A549 (cell line): ENCODE measurements at regions not wholly inside any gene's neighbourhood (a gene's known extent, or its start where the extent isn't known, plus 50 kb on each side); places are given as distances from the start of the nearest gene placed in this dataset.

ENCODE experiments used
- ATAC-seq, 2 experiments: fragments of 200-7000 bp in 1 of 2; fragments of >200 bp in 1 of 2; cut with Nextera tagmentation in 1 of 2; cut with Tn5 transposase in 1 of 2; 3 replicates each; pipeline versions ENCODE4 v1.8.0 to v1.9.1; 2018 to 2020; ENCODE audit warnings: mild to moderate bottlenecking in 1 of 2, moderate library complexity in 1 of 2
- CTCF ChIA-PET: fragments of 300-600 bp; sonication (Branson Sonifier 250); formaldehyde crosslinking; extraction: SDS; loops from one replicate; lab custom pipeline; 2021; ENCODE audit warnings: antibody characterized with exemption, inconsistent platforms; lab: Yijun Ruan, JAX
- POLR2A ChIA-PET: fragments of 350-600 bp; formaldehyde crosslinking; extraction: SDS; loops from one replicate; lab custom pipeline; 2021; ENCODE audit warnings: antibody characterized with exemption, inconsistent platforms; lab: Yijun Ruan, JAX
- DNase-seq, 2 experiments: peaks; one replicate each; pipeline versions ENCODE4 v3.0.0 to v3.0.0-alpha.2; 2011 to 2016; ENCODE audit warnings: low read depth in 1 of 2, low spot score in 1 of 2
- FAIRE-seq: peaks from 2 replicates; lab custom pipeline; 2011; peaks lifted over from hg19 to GRCh38; lab: Jason Lieb, UNC
- H3K27ac ChIP-seq, 2 experiments: fragments of >200 bp; sonication (Bioruptor Twin); formaldehyde crosslinking; 3 replicates each; pipeline ENCODE4 v1.5.1; 2016 to 2017
- H3K4me1 ChIP-seq: fragments of >200 bp; sonication (Bioruptor Twin); formaldehyde crosslinking; 3 replicates; pipeline ENCODE4 v1.6.1; 2016
- H3K4me2 ChIP-seq: fragments of >200 bp; sonication (Bioruptor Twin); formaldehyde crosslinking; 3 replicates; pipeline ENCODE4 v1.6.1; 2016
- H3K4me3 ChIP-seq: fragments of >200 bp; sonication (Bioruptor Twin); formaldehyde crosslinking; 3 replicates; pipeline ENCODE4 v1.5.1; 2016
- H3K9me3 ChIP-seq: fragments of >200 bp; sonication (Bioruptor Twin); formaldehyde crosslinking; 3 replicates; pipeline ENCODE4 v1.6.1; 2016
- EP300 ChIP-seq, 2 experiments: fragments of >200 bp; sonication (Bioruptor Twin); formaldehyde crosslinking; IDR thresholded peaks; 2 replicates in 1 of 2; 3 replicates in 1 of 2; pipeline ENCODE4 v1.6.1; 2016 to 2017
- ESRRA ChIP-seq: fragments of 150-350 bp; IDR thresholded peaks from 2 replicates; pipeline ENCODE4 v1.6.1; 2014; ENCODE audit warnings: mild to moderate bottlenecking, low read length, borderline replicate concordance
- FOSL2 ChIP-seq, 2 experiments: fragments of 450-650 bp in 1 of 2; fragments of >200 bp in 1 of 2; sonication (Bioruptor Twin) in 1 of 2; formaldehyde crosslinking; IDR thresholded peaks; 2 replicates each; pipeline versions ENCODE4 v1.5.0 to v1.6.1; 2016 to 2020; ENCODE audit warnings: mild to moderate bottlenecking in 1 of 2, moderate library complexity in 1 of 2
- HDAC2 ChIP-seq: fragments of 200-600 bp; sonication (generic); IDR thresholded peaks from 2 replicates; pipeline ENCODE4 v1.6.1; 2016
- HOXA7 ChIP-seq: fragments of 250-450 bp; sonication (Bioruptor Pico); IDR thresholded peaks from 2 replicates; pipeline ENCODE4 v1.5.0; 2020; ENCODE audit warnings: mild to moderate bottlenecking, moderate library complexity
- JUNB ChIP-seq: fragments of >200 bp; sonication (Bioruptor Twin); formaldehyde crosslinking; IDR thresholded peaks from 2 replicates; pipeline ENCODE4 v1.6.1; 2016
- KDM5A ChIP-seq: fragments of 200-600 bp; sonication (generic); IDR thresholded peaks from 2 replicates; pipeline ENCODE4 v1.6.1; 2016; ENCODE audit warnings: antibody characterized with exemption, mild to moderate bottlenecking
- MAFK ChIP-seq: fragments of 450-650 bp; IDR thresholded peaks from 2 replicates; pipeline ENCODE4 v1.6.1; 2014; ENCODE audit not compliant: partially characterized antibody
- MAZ ChIP-seq: fragments of 150-350 bp; IDR thresholded peaks from 2 replicates; pipeline ENCODE4 v1.6.1; 2014; ENCODE audit warnings: antibody characterized with exemption, low read depth, low read length, borderline replicate concordance
- MYC ChIP-seq: IDR thresholded peaks from 2 replicates; pipeline ENCODE4 v1.6.1; 2012; ENCODE audit warnings: mild to moderate bottlenecking, inconsistent platforms, low read length, improper control_type of control experiment, borderline replicate concordance
- NFE2L2 ChIP-seq: fragments of 150-350 bp; conservative IDR thresholded peaks from 2 replicates; pipeline ENCODE4 v1.6.1; 2014; ENCODE audit warnings: low read length
- NPAS2 ChIP-seq: fragments of 250-450 bp; sonication (Bioruptor Pico); IDR thresholded peaks from 2 replicates; pipeline ENCODE4 v1.8.0; 2022; ENCODE audit warnings: mild to moderate bottlenecking, moderate library complexity, borderline replicate concordance
- PHF8 ChIP-seq: fragments of 200-600 bp; sonication (generic); IDR thresholded peaks from 2 replicates; pipeline ENCODE4 v1.6.1; 2016; ENCODE audit warnings: low read depth, mild to moderate bottlenecking, antibody characterized with exemption, moderate library complexity, borderline replicate concordance
- POLR2A ChIP-seq: IDR thresholded peaks from 2 replicates; pipeline ENCODE4 v1.6.1; 2012; ENCODE audit warnings: mild to moderate bottlenecking, low read length
- POLR2AphosphoS2 ChIP-seq: conservative IDR thresholded peaks from 2 replicates; pipeline ENCODE4 v1.6.1; 2012; ENCODE audit warnings: low read length, improper control_type of control experiment, inconsistent platforms
- RCOR1 ChIP-seq: fragments of 150-350 bp; IDR thresholded peaks from 2 replicates; pipeline ENCODE4 v1.6.1; 2014; ENCODE audit warnings: antibody characterized with exemption, low read length, low read depth
- SREBF2 ChIP-seq: fragments of 450-650 bp; IDR thresholded peaks from 2 replicates; pipeline ENCODE4 v1.6.1; 2014; ENCODE audit warnings: mild to moderate bottlenecking, moderate library complexity
- TP53 ChIP-seq: fragments of 250-450 bp; sonication (Bioruptor Pico); IDR thresholded peaks from 2 replicates; pipeline ENCODE4 v1.5.0; 2021; ENCODE audit warnings: mild to moderate bottlenecking, moderate library complexity
- ZC3H11A ChIP-seq: fragments of 450-650 bp; IDR thresholded peaks from 2 replicates; pipeline ENCODE4 v1.6.1; 2014; ENCODE audit warnings: antibody characterized with exemption, mild to moderate bottlenecking
- ZSCAN20 ChIP-seq: fragments of 250-450 bp; sonication (Bioruptor Pico); IDR thresholded peaks from 2 replicates; pipeline ENCODE4 v1.8.0; 2022; ENCODE audit warnings: mild to moderate bottlenecking, moderate library complexity
- WGBS: methylation state at CpG from one replicate; pipeline ENCODE4 v1.1.6; 2017; ENCODE audit errors: missing lambda C conversion rate; 5-methylcytosine and 5-hydroxymethylcytosine counted together
- TF ChIP-seq, protein P1 (sequence below): fragments of >200 bp; sonication (Bioruptor Twin); formaldehyde crosslinking; IDR thresholded peaks from 2 replicates; pipeline ENCODE4 v1.6.1; 2016
- TF ChIP-seq, protein P2 (sequence below): IDR thresholded peaks from 2 replicates; pipeline ENCODE4 v1.6.1; 2012

DNA sequence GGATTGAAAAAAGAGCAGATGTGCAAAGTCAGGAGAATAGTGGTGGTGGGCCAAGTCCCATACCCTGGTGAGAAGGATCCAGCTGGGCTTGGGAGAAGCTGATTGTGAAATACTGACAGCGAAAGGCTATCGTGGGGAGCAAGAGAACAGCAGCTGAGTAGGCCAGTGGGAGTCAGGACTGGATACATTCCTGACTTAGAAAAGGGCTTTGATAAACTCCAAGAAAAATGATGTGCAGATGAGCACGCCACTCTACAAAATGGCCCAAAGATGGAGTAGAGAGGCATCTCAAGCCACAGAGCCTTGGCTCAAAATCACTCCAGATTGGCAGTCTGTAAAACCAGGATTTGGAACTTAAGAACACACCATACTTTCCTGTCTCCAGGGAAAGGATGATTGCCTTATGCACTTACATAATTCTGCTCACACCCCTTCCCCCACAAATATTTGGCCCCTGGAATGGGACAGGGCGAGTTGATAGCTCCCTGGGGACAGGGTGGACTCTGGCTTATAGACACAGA is 578.7 kb downstream of the MAFB start:
- no peak for ATAC-seq
- Histone ChIP-seq H3K27ac (no peak overlapping the region), H3K4me3 (no peak overlapping the region), H3K4me1 (no peaks in the 10 kb centered on the region), H3K4me2 (no peak overlapping the region)
- no peak for TF ChIP-seq FOSL2 (IDR thresholded peaks at IDR 0.05)
- TF ChIP-seq FOSL2 (CRISPR knock-in tag; IDR thresholded peaks at IDR 0.05), result no peak
- TF ChIP-seq, protein P1, sequence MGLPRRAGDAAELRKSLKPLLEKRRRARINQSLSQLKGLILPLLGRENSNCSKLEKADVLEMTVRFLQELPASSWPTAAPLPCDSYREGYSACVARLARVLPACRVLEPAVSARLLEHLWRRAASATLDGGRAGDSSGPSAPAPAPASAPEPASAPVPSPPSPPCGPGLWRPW, result no peak
- no peak for TF ChIP-seq MAZ
- no peak for TF ChIP-seq EP300 (IDR thresholded peaks at IDR 0.05)
- no peak for TF ChIP-seq RCOR1
- no peak for TF ChIP-seq MYC
- TF ChIP-seq ZSCAN20, result no peak
- no peak for TF ChIP-seq SREBF2
- no peak for TF ChIP-seq ZC3H11A
- no peak for TF ChIP-seq HOXA7 (CRISPR knock-in tag)
- TF ChIP-seq, all 56 proteins: peak for 0
- 4% methylated on average over 4 of the region's 4 CpGs for WGBS
- ChIA-PET POLR2A (no interaction called here), CTCF (no interaction called here)
- FAIRE-seq, result no peak
- no peak for DNase-seq
- no peaks in the 10 kb centered on the region for H3K9me3 ChIP-seq

DNA sequence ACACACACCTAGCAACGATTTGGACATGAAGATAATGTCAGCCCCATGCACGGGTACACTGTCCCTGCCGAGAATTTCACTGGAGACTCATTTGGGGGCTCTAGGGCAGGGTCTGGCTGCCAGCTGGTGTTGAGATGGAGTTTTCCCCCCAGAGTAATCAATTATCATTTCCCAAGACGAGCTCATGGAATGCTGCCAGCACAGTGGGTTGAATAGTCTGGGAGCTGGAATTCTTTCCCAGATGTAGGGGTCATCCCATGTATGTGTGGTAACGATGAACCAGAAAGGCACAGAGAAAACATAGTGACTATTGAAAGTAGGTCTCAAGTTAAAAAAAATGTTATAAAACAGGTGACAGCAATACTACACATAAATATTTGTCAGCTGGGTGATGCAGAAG is 579.9 kb downstream of the MAFB start:
- TF ChIP-seq SREBF2, result no peak
- no peak for TF ChIP-seq MAFK
- no peak for TF ChIP-seq POLR2A
- no peak for TF ChIP-seq TP53 (CRISPR knock-in tag)
- TF ChIP-seq KDM5A, result no peak
- TF ChIP-seq ZSCAN20, result no peak
- no peak for TF ChIP-seq PHF8
- TF ChIP-seq NPAS2 (CRISPR knock-in tag), result no peak
- no peak for TF ChIP-seq ZC3H11A
- TF ChIP-seq POLR2AphosphoS2, result no peak
- DNase-seq (no peak), FAIRE-seq (no peak), ATAC-seq (no peak)
- H3K4me2 ChIP-seq, result no peak overlapping the region
- H3K4me1 ChIP-seq, result no peaks in the 10 kb centered on the region
- no peak overlapping the region for H3K27ac ChIP-seq
- no peaks in the 10 kb centered on the region for H3K9me3 ChIP-seq
- WGBS, result 0% methylated on average over 5 of the region's 5 CpGs
- POLR2A ChIA-PET, result no interaction called here
- H3K4me3 ChIP-seq, result no peak overlapping the region
- CTCF ChIA-PET, result no interaction called here

DNA sequence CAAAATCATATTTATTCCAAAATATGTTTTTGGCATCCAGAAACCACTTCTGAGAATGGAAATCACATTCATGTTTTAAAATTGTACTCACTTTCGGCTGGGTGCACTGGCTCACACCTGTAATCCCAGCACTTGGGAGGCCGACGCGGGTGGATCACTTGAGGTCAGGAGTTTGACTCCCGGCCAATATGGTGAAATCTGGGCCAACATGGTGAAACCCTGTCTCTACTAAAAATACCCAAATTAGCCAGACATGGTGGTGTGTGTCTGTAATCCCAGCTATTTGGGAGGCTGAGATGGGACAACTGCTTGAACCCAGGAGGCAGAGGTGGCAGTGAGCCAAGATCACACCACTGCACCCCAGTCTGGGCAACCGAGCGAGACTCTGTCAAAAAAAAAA is 580.7 kb downstream of the MAFB start:
- POLR2A ChIA-PET, result no interaction called here
- no peak for FAIRE-seq
- no peak overlapping the region for H3K27ac ChIP-seq
- ATAC-seq, result no peak
- DNase-seq, result no peak
- no peak overlapping the region for H3K4me3 ChIP-seq
- H3K9me3 ChIP-seq, result no peaks in the 10 kb centered on the region
- 39% methylated on average over 7 of the region's 7 CpGs for WGBS
- CTCF ChIA-PET, result no interaction called here
- H3K4me1 ChIP-seq, result no peaks in the 10 kb centered on the region
- H3K4me2 ChIP-seq, result no peak overlapping the region
- TF ChIP-seq NFE2L2 (no peak), HDAC2 (no peak)
- TF ChIP-seq, all 56 proteins: peak for 0

DNA sequence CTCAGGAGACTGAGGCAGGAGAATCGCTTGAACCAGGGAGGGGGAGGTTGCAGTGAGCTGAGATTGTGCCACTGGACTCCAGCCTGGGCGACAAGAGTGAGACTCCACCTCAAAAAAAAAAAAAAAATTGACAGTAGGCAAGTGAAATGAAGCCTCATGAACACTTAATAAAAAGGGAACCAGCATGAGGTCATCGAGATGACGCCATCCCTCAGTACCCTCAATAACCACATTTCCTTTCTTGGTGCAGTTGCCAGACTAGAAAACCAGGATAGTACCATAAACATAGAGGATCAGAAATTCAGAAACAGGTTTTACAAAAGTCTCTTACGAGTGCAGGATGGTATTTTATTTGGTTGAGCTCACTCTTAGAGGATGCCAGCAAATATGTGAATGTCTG is 584.1 kb downstream of the MAFB start:
- TF ChIP-seq ESRRA, result no peak
- TF ChIP-seq MAZ, result no peak
- TF ChIP-seq NFE2L2, result no peak
- DNase-seq, result no peak
- CTCF ChIA-PET, result no interaction called here
- WGBS, result under 1% methylated on average over 5 of the region's 5 CpGs
- POLR2A ChIA-PET, result no interaction called here
- Histone ChIP-seq H3K27ac (no peak overlapping the region), H3K9me3 (no peaks in the 10 kb centered on the region), H3K4me1 (no peaks in the 10 kb centered on the region), H3K4me3 (no peak overlapping the region), H3K4me2 (no peak overlapping the region)
- no peak for ATAC-seq
- no peak for FAIRE-seq

DNA sequence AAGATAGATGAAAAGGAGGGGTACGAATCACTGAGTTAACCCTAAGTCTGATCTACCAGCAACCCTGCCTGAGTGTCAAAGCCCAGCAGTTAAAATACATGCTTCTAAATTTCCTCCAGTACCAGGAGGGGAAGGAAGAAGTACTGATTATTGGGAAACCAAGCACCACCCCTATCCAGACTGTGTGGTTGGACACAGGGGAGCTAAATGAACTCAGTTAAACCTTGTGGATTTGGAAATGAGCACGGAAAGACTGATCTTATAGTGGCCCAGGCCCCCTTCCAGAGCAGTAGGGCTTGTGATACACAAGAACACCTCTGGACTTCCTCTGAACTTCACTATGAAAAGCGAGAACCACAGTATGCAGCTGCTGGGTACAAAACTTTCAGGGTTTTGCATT is 585.6 kb downstream of the MAFB start:
- H3K4me1 ChIP-seq, result no peaks in the 10 kb centered on the region
- ChIA-PET POLR2A (no interaction called here), CTCF (no interaction called here)
- FAIRE-seq (no peak), DNase-seq (no peak), ATAC-seq (no peak)
- H3K27ac ChIP-seq, result no peak overlapping the region
- 0% methylated on average over 3 of the region's 3 CpGs for WGBS
- no peak overlapping the region for H3K4me3 ChIP-seq
- no peak overlapping the region for H3K4me2 ChIP-seq
- TF ChIP-seq SREBF2, result no peak
- TF ChIP-seq, protein P2, sequence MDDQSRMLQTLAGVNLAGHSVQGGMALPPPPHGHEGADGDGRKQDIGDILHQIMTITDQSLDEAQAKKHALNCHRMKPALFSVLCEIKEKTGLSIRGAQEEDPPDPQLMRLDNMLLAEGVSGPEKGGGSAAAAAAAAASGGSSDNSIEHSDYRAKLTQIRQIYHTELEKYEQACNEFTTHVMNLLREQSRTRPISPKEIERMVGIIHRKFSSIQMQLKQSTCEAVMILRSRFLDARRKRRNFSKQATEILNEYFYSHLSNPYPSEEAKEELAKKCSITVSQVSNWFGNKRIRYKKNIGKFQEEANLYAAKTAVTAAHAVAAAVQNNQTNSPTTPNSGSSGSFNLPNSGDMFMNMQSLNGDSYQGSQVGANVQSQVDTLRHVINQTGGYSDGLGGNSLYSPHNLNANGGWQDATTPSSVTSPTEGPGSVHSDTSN, result no peak
- TF ChIP-seq JUNB, result no peak
- H3K9me3 ChIP-seq, result no peaks in the 10 kb centered on the region
